ENCODE measurements at regions not wholly inside any gene's neighbourhood (a gene's known extent, or its start where the extent isn't known, plus 50 kb on each side); places are given as distances from the start of the nearest gene placed in this dataset.

GRCh38 chr3:88621586-88621985, 471.8 kb downstream of the C3orf38 start:
- no peak for TF ChIP-seq CTCF (IDR thresholded peaks at IDR 0.05)
- no peak for TF ChIP-seq POLR2A (IDR thresholded peaks at IDR 0.05)
